ENCODE measurements at regions not wholly inside any gene's neighbourhood (a gene's known extent, or its start where the extent isn't known, plus 50 kb on each side); places are given as distances from the start of the nearest gene placed in this dataset.

- TF ChIP-seq SUZ12 (IDR thresholded peaks at IDR 0.05) (no peak), ELF4 (IDR thresholded peaks at IDR 0.05) (no peak), BHLHE40 (IDR thresholded peaks at IDR 0.05; ENCODE audit: borderline replicate concordance) (no peak), FOXM1 (IDR thresholded peaks at IDR 0.05; ENCODE audit: borderline replicate concordance) (no peak), ARNT (IDR thresholded peaks at IDR 0.05) (no peak), SP1 (IDR thresholded peaks at IDR 0.05) (no peak), ZNF384 (IDR thresholded peaks at IDR 0.05) (no peak), NFRKB (IDR thresholded peaks at IDR 0.05) (no peak), FOXK2 (IDR thresholded peaks at IDR 0.05) (no peak), FOXA1 (IDR thresholded peaks at IDR 0.05) (no peak), TARDBP (IDR thresholded peaks at IDR 0.05) (no peak), PKNOX1 (IDR thresholded peaks at IDR 0.05) (no peak), LEF1 (IDR thresholded peaks at IDR 0.05; ENCODE audit: borderline replicate concordance) (no peak), L3MBTL2 (conservative IDR thresholded peaks at IDR 0.05) (no peak), CTBP1 (IDR thresholded peaks at IDR 0.05; ENCODE audit: borderline replicate concordance) (no peak), HDGF (IDR thresholded peaks at IDR 0.05; ENCODE audit: borderline replicate concordance) (no peak)
- no peak for DNase-seq (ENCODE audit: extremely low spot score)
- ChIA-PET POLR2A (no interaction called here), CTCF (no interaction called here)
Observed at GRCh38 chr6:96723362-96723761, 113.9 kb downstream of the GPR63 start.

- POLR2A ChIA-PET = no interaction called here
- TF ChIP-seq TARDBP (IDR thresholded peaks at IDR 0.05) (no peak), PKNOX1 (IDR thresholded peaks at IDR 0.05) (no peak), SUZ12 (IDR thresholded peaks at IDR 0.05) (no peak), NFRKB (IDR thresholded peaks at IDR 0.05) (no peak), SP1 (IDR thresholded peaks at IDR 0.05) (no peak), BHLHE40 (IDR thresholded peaks at IDR 0.05; ENCODE audit: borderline replicate concordance) (no peak), ARNT (IDR thresholded peaks at IDR 0.05) (no peak), CTBP1 (IDR thresholded peaks at IDR 0.05; ENCODE audit: borderline replicate concordance) (no peak), L3MBTL2 (conservative IDR thresholded peaks at IDR 0.05) (no peak), FOXK2 (IDR thresholded peaks at IDR 0.05) (no peak), HDGF (IDR thresholded peaks at IDR 0.05; ENCODE audit: borderline replicate concordance) (no peak), LEF1 (IDR thresholded peaks at IDR 0.05; ENCODE audit: borderline replicate concordance) (no peak), FOXA1 (IDR thresholded peaks at IDR 0.05) (no peak), ZNF384 (IDR thresholded peaks at IDR 0.05) (no peak), FOXM1 (IDR thresholded peaks at IDR 0.05; ENCODE audit: borderline replicate concordance) (no peak), ELF4 (IDR thresholded peaks at IDR 0.05) (no peak)
- no peak for DNase-seq (ENCODE audit: extremely low spot score)
- CTCF ChIA-PET = no interaction called here
Observed at GRCh38 chr6:96721227-96721626, 116.0 kb downstream of the GPR63 start.

GRCh38 chr6:96716221-96716620 lies 121.1 kb downstream of the GPR63 start:
- peak; percentile 14 for DNase-seq (ENCODE audit: extremely low spot score)
- POLR2A ChIA-PET = no interaction called here
- TF ChIP-seq FOXA1 (IDR thresholded peaks at IDR 0.05) (no peak), ZNF384 (IDR thresholded peaks at IDR 0.05) (no peak), CTBP1 (IDR thresholded peaks at IDR 0.05; ENCODE audit: borderline replicate concordance) (no peak), FOXM1 (IDR thresholded peaks at IDR 0.05; ENCODE audit: borderline replicate concordance) (no peak), FOXK2 (IDR thresholded peaks at IDR 0.05) (no peak), TARDBP (IDR thresholded peaks at IDR 0.05) (no peak), ELF4 (IDR thresholded peaks at IDR 0.05) (no peak), NFRKB (IDR thresholded peaks at IDR 0.05) (no peak), L3MBTL2 (conservative IDR thresholded peaks at IDR 0.05) (no peak), LEF1 (IDR thresholded peaks at IDR 0.05; ENCODE audit: borderline replicate concordance) (no peak), BHLHE40 (IDR thresholded peaks at IDR 0.05; ENCODE audit: borderline replicate concordance) (no peak), SUZ12 (IDR thresholded peaks at IDR 0.05) (no peak), SP1 (IDR thresholded peaks at IDR 0.05) (no peak), HDGF (IDR thresholded peaks at IDR 0.05; ENCODE audit: borderline replicate concordance) (no peak), PKNOX1 (IDR thresholded peaks at IDR 0.05) (no peak), ARNT (IDR thresholded peaks at IDR 0.05) (no peak)
- CTCF ChIA-PET = interaction anchor here (0.6 to 1.1 kb wide), 2 partner anchors 33 to 182 kb away, joined by 3 read pairs; no protein-coding TSS in a partner anchor

DNA sequence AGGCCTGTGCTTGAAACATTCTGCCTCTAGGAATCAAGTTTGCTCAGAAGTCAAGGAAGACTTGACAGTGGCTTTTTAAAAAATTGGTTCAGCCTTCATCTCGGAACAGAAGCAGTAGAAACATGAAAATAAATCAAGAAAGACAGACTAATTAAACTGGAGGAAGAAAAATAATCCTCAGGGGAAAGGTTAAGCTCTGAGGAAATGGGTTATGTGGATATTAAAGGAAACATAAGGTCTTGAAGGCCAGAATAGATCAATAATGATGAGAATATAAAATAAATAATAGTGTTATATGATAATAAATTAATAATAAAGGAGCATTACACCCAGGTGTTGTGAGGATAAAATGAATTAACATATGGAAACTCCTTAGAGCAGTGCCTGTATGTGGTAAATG lies 121.7 kb downstream of the GPR63 start:
- ChIA-PET CTCF (interaction anchor here (1.1 kb wide), 1 partner anchor 182 kb away, joined by 3 read pairs; no protein-coding TSS in a partner anchor), POLR2A (no interaction called here)
- no peak for TF ChIP-seq ARNT (IDR thresholded peaks at IDR 0.05)
- no peak for TF ChIP-seq TARDBP (IDR thresholded peaks at IDR 0.05)
- TF ChIP-seq FOXA1 (IDR thresholded peaks at IDR 0.05) = no peak
- TF ChIP-seq PKNOX1 (IDR thresholded peaks at IDR 0.05) = no peak
- TF ChIP-seq FOXM1 (IDR thresholded peaks at IDR 0.05; ENCODE audit: borderline replicate concordance) = no peak
- TF ChIP-seq BHLHE40 (IDR thresholded peaks at IDR 0.05; ENCODE audit: borderline replicate concordance) = no peak
- TF ChIP-seq NFRKB (IDR thresholded peaks at IDR 0.05) = no peak
- no peak for TF ChIP-seq HDGF (IDR thresholded peaks at IDR 0.05; ENCODE audit: borderline replicate concordance)
- no peak for TF ChIP-seq CTBP1 (IDR thresholded peaks at IDR 0.05; ENCODE audit: borderline replicate concordance)
- no peak for TF ChIP-seq L3MBTL2 (conservative IDR thresholded peaks at IDR 0.05)
- no peak for DNase-seq (ENCODE audit: extremely low spot score)

DNA sequence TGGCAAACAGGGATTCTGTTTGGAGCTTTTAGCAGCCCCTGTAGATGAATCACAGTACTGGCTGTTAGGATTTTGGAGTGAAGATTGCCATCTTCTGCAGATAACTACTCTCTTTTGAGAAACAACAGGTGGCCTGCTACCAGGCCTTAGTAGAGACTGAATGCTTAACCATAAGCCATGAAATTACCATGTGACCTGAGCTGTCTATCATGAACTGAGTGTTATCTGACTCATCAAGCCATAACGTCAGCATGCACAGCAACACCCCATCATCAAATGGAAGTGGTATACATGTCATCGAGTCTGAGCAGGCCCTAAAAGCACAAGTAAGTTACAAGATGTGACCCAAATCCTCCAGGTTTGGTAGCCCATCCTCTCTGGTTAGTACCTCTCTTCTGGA lies 132.6 kb downstream of the GPR63 start:
- TF ChIP-seq FOXA1 (IDR thresholded peaks at IDR 0.05) = no peak
- ChIA-PET CTCF (no interaction called here), POLR2A (no interaction called here)
- no peak for DNase-seq (ENCODE audit: extremely low spot score)

GRCh38 chr6:96702626-96703025 lies 134.7 kb downstream of the GPR63 start:
- POLR2A ChIA-PET = no interaction called here
- CTCF ChIA-PET = no interaction called here

More at GRCh38 chr6:96702626-96703025, 134.7 kb downstream of the GPR63 start:
- no peak for TF ChIP-seq ELF4 (IDR thresholded peaks at IDR 0.05)
- TF ChIP-seq FOXA1 (IDR thresholded peaks at IDR 0.05) = no peak
- no peak for TF ChIP-seq FOXK2 (IDR thresholded peaks at IDR 0.05)
- TF ChIP-seq TARDBP (IDR thresholded peaks at IDR 0.05) = no peak
- TF ChIP-seq CTBP1 (IDR thresholded peaks at IDR 0.05; ENCODE audit: borderline replicate concordance) = no peak
- TF ChIP-seq HDGF (IDR thresholded peaks at IDR 0.05; ENCODE audit: borderline replicate concordance) = no peak
- TF ChIP-seq FOXM1 (IDR thresholded peaks at IDR 0.05; ENCODE audit: borderline replicate concordance) = no peak
- no peak for TF ChIP-seq NFRKB (IDR thresholded peaks at IDR 0.05)
- no peak for TF ChIP-seq SUZ12 (IDR thresholded peaks at IDR 0.05)
- no peak for TF ChIP-seq L3MBTL2 (conservative IDR thresholded peaks at IDR 0.05)
- TF ChIP-seq SP1 (IDR thresholded peaks at IDR 0.05) = no peak
- no peak for TF ChIP-seq BHLHE40 (IDR thresholded peaks at IDR 0.05; ENCODE audit: borderline replicate concordance)
- no peak for TF ChIP-seq ZNF384 (IDR thresholded peaks at IDR 0.05)
- no peak for TF ChIP-seq ARNT (IDR thresholded peaks at IDR 0.05)
- no peak for DNase-seq (ENCODE audit: extremely low spot score)

Measured in HEK293T (cell line).